HG03571 (cell line): ENCODE measurements at regions not wholly inside any gene's neighbourhood (a gene's known extent, or its start where the extent isn't known, plus 50 kb on each side); places are given as distances from the start of the nearest gene placed in this dataset.

Source experiments
- ATAC-seq: cut with Tn5 transposase; IDR thresholded peaks from one replicate; pipeline ENCODE4 v1.9.1; 2021; ENCODE audit not compliant: unreplicated experiment

DNA sequence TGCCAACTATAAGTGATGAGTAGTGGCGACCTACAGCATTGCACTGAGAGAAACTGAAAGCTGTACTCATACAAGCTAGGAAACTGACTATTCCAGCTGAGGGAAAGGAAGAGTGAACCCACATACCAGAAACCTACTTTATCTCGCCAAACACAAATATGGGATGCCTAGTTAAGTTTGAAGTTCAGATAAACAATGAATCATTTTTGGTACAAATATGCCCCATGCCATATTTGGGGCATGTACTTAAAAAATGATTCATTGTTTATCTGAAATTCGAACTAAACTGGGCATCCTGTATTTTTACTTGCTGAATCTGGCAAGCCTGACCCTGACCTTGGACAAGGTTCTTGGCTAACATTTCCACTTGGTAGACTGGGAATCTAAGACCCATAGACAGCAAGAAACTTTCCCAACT is 527.8 kb upstream of the PSMD7 start:
- no peak for ATAC-seq

DNA sequence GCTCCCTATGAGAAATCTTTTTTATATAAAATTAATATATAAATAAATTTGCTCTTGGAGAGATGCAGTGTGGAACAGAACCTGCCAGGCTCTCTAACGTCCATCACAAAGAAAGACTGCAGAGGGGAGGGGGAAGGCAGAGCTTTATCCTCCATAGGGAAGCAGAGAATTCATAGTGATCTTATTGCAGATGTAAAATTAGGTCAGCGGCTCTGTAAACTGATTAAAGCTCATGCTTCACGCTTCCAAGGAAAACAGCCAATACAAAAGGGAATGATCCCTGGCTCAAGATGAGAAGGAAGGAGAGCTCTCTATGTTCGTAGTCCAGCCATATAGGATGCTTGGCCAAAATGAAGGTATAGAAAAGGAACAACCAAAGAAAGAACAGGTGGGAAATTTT is 532.3 kb upstream of the PSMD7 start:
- ATAC-seq: no peak

DNA sequence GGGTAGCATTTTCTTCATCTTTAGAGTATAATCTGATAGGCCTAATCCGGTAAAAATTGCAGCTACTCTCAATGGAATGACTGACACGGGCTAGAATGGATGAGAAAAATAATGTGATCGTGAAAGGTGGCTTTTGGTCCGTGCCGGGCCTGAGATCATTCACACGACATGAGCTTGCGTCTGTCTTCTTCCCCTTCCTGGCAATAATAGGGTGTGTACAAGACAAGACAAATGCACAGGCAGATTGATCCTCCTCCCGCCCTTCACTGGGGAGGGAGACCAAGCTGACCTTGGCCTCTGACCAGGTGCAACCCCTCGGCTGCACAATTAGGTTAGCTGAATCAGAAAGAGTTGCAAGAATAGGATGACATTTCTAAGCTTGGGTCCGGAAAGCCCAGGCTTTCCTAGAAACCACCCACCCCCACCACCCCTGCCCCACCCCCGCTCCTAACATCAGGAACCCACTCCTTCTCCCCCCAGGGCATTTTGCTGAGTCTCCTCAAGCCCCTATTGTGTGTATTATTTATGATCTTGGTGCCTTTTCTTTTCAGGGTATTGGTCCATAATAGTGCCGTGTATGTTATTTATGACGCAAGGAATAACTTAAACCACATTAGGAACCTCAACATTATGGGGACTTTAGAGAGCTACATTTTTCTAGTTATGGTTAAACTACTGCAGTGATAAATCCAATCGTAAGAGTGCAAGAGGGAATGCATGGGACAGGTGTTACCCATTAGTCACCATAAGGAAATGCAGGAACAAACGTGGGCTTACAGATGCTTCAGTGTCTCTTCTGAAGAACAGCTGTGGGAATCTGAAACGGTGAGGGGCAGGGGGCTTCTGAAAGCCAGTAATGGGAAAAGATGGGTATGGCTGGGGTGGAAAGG is 540.1 kb upstream of the PSMD7 start:
- no peak for ATAC-seq

DNA sequence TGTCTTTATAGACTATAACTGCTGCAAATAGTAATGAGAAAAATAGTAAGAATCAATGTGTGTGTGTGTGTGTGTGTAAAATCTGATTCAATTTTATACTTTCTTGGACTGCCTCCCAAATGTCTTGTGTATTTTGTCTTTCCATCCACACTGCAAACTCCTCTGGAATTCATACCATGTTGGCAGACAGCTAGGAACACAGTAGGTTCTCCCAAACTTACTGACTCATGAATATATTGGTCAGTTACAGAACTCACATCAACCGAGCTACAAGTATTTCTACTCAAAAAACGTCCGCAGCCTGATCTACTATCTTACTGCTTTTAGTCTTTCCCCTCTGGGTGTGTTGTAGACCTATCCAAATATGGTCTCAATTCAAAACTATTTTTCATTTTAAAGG is 542.7 kb upstream of the PSMD7 start:
- no peak for ATAC-seq

DNA sequence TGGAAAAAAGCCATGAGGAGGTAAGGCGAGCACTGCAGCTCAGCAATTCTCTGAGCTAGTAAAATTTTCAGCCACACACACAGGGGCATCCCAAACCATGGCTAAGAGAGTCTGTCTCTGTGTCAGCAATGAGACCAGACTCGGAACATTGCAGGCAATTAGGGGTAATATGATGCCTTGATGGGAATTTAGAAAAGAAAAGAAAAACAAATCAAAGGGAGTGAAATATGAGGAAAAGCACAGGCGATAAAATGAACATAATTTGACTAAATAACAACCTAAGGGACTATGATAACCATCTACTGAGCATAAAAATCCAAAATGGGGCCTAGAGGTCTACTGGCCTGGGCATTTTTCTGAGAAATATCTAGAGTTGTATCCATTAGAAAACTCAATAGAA is 546.0 kb upstream of the PSMD7 start:
- ATAC-seq: no peak

DNA sequence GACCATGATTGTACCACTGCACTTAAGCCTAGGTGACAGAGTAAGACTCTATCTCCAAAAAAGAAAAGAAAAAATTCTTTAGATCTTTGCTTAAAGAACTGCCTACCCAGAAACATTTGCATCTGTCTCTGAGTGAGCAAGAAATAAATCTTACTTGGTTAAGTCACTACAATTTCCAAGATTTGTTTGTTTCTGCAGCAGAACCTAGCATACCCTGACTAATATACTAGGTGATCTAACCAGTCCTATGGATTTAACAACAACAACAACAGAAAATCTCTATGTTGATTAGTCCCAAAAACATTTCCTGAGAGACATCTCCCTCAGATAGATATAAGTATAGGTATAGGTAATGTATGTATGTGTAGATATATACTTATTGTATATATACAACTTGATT is 549.3 kb upstream of the PSMD7 start:
- ATAC-seq: no peak

DNA sequence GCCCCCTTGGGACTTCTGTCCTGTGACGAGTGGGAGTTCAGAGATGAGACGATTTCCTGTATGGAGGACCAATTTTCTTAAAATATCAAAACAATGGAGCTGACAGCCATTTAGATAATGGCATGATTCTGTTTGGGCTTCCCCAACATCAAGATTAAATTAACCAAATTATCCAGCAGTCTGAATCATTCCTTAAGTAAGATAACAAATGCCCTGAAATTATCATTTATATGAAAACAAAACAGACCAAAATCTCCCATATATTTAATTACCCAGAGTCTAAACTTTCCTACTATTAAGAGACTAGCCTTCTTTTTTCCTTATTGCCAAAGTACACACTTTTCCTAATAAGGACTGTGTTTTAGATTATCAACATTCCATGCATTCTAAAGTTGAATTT is 550.1 kb upstream of the PSMD7 start:
- no peak for ATAC-seq

DNA sequence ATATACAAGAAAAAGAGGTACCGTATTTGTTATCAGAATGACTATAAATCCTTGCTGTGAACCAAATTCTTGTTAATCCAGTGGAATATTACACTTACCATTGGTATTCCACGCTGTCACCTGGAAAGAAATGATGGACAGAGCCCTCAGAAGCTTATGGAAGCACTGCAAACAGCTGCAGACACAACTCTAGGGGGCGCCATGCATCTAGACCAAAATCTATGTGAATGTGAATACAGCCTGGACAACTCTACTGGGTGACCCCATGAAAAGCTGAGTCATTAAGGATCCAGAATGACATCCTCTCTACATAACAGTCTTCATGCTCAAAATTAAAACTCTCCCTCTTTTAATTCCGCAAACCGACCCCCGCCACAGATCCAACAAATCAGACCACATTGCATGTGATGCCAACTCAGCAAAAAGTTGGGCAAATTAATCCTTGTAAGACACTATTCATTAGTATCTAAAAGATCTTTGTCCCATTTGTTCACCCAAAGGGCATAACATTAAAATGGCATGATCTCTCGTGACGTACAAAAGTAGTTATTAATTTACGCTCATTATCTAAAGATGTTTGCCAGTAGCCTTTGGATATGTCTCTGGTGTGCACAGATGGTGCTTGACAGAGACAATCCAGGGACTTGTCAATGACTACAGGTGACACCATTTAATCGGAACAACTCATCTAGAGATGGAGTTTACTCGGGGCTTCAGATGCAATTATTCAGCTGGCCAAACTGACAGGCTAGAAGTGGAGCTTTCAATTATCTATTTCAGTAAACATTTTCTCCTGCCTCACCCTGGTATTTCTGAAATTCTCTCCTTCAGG is 552.7 kb upstream of the PSMD7 start:
- no peak for ATAC-seq

DNA sequence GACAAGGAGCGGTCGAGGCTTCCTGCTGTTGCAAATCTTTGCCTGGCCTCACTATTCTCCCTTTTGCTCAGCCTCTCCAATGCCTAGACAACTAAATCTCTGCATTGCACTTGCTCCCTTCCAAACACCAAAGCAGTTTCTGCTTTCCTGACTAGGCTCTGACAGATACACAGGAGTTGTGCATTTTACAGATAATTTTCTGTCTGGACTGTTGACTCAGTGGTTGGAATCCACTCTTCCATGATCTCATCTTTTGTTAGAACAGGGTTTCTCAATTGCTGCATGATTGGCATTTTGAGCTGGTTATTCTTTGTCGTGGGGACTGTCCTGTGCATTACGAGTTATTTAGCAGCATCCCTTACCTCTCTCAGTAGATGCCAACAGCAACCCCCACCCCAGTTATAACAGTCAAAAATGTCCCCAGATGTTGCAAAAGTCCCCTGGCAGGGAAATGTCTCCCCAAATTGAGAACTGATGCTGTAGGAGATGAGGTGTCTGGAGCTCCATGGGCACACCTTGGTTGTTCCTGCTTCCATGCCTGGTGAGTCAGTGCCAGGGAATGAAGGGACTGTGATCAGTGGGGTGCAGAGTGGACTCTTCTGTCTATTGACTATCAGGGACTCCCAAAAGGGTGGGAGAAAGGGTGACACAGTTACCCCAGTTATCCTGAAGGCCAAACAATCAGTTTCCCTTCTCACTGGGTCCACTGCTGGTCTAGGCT is 557.4 kb upstream of the PSMD7 start:
- ATAC-seq: no peak

DNA sequence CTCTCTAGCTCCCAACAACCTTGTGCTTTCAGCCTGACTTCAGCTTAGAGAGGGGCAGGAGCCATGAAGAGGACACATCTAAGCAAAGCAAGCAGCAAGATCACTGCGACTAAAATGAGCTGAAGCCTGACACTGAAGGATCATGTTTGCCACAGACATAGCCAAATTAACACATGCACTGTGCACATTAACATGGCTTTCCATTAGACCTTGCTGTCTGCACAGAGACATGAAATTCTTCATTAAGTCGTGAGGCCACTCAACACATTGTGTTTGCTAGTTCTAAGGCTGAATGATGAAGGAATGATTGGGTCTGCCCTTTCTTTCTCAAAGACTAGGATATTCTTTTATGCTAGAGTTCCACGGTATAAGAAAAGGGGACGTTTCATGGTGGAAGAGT is 558.3 kb upstream of the PSMD7 start:
- ATAC-seq: no peak

DNA sequence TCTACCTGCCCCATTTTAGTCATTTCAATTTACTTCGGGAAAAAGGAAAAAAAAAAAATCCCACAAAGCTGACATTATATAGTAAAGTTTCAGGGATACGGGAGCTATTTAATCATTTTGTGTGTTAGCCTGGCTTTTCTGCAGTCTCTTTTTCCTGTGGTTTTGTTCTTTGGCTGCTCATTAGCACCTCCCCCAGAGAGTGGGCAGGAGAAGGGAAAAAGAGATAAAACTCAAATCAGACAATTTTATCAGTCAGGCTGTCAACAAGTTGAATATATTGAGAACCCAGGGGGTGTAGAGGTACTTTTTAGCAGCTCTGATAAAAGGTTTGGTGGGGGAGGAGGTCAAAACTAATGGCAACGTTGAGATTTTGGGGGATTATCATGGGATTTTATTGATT is 559.0 kb upstream of the PSMD7 start:
- no peak for ATAC-seq

DNA sequence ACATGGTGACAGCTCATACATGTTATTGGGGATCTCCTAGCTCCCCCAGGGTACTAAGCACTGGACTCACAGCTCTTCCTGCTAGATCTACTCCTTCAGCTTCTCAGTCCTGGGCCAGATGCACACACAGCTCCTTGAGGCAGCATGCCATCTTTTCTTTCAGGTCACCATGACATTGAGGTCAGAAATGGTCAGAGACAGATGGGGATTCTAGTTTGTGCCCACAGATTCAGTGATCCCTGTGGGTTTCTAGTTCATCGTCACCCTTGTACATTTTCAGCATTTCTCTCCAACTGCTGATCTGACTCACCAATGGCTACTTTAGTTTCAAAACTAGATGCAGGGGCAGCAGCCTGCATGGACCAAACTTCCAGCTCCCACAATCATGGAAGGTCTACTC is 560.7 kb upstream of the PSMD7 start:
- no peak for ATAC-seq

DNA sequence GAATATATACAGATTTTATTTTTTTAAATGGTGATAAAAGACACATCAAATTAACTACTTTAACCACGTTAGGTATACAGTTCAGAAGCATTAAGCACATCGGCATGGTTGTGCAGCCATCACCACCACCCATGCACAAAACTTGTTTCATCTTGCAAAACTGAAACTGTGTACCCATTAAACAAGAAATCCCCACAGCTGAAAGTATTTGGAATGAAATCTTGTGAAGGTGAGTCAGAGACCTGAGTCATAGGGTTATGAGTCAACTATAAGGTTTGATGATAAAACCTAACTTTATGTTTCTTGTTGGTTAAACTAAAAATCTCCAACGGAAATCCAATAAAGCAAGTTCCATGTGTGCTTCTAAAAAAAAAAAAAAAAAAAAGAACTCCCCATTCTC is 561.6 kb upstream of the PSMD7 start:
- ATAC-seq: no peak

DNA sequence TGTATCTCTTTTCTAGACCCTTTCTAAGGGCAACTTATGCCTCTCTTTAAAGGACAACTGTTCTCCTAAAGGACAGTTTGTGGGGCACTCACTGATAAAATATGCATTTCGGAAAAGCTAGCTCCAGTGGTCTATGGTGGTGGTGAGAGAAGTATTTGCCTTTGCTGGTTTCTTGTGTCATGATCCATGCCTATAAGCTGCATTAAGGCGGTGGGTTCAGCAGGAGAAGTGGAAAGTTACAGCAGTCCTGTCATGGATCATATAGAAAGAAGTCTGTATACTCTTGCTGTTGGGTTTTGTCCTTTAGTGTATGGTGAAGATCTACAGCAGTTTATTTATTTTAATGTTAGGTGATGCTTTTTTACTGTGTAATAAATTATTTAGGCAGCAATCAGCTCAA is 563.9 kb upstream of the PSMD7 start:
- no peak for ATAC-seq

DNA sequence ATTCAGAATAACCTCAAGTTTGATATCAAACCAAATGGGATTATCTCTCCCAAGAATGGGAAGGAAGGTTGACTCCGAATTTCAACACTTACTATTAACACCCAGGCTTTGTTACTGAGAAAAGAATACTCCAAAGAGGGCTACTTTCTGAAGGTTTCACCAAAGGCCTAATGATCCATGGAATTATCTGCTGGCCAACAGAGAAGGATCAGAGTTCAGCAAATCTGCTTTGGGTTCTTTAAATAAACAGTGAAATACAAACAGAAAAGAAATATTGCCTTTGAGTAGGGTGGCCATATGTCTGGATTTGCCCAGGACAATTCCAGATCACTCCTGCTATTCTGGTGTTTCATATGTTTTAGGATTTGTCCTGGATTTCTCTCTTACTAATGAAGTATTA is 564.5 kb upstream of the PSMD7 start:
- no peak for ATAC-seq

DNA sequence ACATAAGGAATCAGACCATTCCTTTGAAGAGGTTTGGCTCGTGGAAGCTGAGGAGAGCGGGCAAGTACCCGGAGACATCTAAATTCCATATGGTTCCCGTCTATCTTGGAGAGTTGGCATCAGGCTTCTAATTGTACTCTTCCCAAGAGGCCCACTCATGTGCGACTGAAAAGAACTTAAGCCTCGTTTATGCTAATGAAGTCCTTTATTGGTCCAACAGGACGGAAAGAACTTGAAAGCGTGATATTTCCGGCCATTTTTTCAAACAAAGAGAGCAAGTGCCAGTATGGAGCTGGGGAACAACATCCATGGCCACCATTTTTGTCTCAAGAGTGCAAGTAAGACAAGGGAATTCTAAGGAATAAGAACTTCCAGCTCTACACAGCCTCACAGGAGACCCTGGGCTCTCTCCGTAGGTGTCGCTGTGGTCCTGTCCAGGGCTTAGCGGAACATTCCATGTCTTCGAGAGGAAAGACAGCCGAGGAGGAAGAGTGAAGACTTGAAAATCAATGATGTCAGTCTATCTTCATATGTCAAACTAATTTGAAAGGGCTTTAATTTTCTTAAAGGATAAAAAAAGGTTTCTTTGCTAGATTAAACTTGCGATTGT is 566.0 kb upstream of the PSMD7 start:
- no peak for ATAC-seq

DNA sequence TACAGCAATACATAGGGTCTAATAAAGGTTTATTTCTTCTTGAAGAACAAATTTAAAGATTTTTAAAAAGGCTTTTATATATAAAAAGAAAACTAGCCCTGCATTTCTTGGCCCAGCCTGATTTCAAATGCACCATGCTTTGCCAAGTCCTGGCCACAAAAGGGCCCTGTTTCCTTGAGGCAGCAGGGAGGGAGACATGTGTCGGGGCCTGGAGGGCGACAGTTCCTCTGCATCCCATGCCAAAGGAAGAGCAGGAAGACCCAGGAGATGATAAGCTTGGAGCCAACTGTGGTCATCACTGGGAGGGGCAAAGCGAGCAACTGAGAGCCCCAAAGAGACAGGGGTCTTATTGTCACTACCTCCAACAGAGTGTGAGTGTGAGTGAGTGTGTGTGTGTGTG is 571.5 kb upstream of the PSMD7 start:
- no peak for ATAC-seq

DNA sequence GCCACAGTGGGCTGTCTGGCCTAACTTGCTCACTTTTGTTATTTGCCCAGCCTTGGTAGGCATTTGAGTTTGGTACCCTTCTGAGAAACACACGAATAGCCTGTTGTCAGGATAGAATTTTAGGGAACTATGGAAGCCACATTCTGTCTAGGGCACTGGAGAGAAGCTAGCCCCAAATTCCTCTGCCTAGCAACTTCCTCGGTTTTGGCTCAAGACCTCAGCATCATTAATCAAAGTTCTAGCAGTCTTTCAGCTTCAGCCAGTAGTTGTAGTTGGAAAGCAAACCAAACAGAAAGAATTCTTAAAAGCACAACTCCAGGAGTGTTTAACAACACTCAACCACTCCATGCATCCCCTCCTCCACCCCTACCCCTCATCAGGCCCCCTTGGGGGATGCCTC is 572.1 kb upstream of the PSMD7 start:
- ATAC-seq: no peak

DNA sequence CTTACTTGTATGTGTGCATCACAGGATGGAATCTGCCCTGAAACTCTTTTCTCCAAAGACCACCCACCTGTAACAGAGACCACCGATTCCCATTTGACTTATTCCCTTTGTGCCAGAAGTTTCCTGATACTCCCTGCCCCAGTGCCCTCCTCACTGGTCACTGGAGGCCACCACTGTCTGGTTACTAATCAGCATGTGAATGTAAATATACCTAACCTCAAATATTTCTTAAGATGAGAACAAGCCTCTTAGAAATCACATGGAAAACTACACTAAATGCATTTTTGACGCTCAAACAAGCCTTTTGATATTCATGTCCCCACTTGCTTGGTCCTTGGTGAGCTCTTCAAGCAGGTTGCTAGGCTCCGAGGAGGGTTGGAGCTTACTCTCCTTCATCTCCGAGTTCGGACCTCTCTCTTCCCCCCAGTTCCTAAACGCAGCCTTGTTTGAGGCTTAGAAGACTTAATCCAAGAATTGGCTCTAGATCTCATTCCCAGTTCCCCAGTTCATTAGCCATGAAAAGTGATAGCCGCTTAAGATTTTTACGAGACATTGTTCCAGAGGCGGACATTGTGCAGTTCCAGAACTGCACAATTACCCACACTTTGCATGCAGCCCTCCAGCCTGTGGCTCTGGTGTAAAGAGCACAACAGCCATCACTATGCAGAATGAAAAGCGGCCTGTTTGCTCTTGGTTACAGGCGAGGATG is 579.2 kb upstream of the PSMD7 start:
- no peak for ATAC-seq

DNA sequence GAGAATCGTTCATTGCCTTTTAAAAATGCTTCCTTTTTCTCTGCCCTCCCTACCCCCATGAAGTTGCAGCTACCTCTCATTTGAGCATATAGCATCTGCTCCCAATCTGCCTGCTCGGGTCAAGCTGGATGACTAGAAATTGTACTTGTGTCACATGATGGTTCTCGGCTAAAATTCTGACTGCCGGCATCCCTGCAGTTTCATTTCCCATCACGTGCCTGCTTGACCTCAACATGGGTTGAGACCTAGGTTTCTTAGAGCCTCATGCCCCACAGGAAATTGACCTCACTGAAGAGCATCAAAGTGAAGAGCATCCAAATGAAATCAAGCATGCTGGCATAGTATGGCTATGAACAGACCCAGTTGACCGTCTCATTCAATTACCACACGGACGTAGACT is 581.6 kb upstream of the PSMD7 start:
- no peak for ATAC-seq
